ENCODE measurements at regions not wholly inside any gene's neighbourhood (a gene's known extent, or its start where the extent isn't known, plus 50 kb on each side); places are given as distances from the start of the nearest gene placed in this dataset.

DNA sequence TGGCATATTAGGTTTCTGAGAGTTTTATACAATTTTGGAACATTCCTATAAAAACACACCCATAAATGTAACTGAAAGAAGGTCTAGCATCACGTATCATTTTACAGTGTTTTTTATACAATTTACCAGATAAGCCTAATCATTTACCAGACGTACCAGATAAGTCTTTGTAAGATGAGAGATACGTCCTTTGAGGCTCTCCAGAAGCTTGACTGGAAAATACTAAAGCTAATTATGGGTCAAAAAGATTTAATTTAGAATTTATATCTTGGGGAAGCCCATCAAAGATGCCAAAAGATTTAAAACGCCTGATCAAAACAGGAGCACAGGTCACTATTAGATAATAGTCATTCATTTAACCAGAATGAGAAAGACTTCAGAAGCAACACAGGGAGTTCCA, 55.0 kb downstream of the RGS12 start:
- TF ChIP-seq POLR2AphosphoS5 (IDR thresholded peaks at IDR 0.05; ENCODE audit: insufficient read depth, low read depth, low read length) (no peak), POLR2A (IDR thresholded peaks at IDR 0.05; ENCODE audit: low read depth, low read length) (no peak), EZH2 (IDR thresholded peaks at IDR 0.05; ENCODE audit: borderline replicate concordance, low read depth, low read length, severe bottlenecking) (no peak), FOS (IDR thresholded peaks at IDR 0.05; ENCODE audit: borderline replicate concordance, insufficient read depth, low read length) (no peak), MYC (IDR thresholded peaks at IDR 0.05; ENCODE audit: low read depth, low read length) (no peak)
- TF ChIP-seq, protein P1, sequence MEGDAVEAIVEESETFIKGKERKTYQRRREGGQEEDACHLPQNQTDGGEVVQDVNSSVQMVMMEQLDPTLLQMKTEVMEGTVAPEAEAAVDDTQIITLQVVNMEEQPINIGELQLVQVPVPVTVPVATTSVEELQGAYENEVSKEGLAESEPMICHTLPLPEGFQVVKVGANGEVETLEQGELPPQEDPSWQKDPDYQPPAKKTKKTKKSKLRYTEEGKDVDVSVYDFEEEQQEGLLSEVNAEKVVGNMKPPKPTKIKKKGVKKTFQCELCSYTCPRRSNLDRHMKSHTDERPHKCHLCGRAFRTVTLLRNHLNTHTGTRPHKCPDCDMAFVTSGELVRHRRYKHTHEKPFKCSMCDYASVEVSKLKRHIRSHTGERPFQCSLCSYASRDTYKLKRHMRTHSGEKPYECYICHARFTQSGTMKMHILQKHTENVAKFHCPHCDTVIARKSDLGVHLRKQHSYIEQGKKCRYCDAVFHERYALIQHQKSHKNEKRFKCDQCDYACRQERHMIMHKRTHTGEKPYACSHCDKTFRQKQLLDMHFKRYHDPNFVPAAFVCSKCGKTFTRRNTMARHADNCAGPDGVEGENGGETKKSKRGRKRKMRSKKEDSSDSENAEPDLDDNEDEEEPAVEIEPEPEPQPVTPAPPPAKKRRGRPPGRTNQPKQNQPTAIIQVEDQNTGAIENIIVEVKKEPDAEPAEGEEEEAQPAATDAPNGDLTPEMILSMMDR (IDR thresholded peaks at IDR 0.05; ENCODE audit: extremely low read depth in 1 of 2, insufficient read depth in 1 of 2, low read depth in 1 of 2, low read length in 2 of 2), result no peak
